ENCODE measurements at regions not wholly inside any gene's neighbourhood (a gene's known extent, or its start where the extent isn't known, plus 50 kb on each side); places are given as distances from the start of the nearest gene placed in this dataset.

- DNase-seq (ENCODE audit: low read depth in 2 of 2) = no peak
Measured at GRCh38 chr16:51731160-51731559, 580.1 kb upstream of the SALL1 start.

- no peak for DNase-seq (ENCODE audit: low read depth in 2 of 2)
Measured at GRCh38 chr16:51723036-51723724, 572.1 kb upstream of the SALL1 start.

DNA sequence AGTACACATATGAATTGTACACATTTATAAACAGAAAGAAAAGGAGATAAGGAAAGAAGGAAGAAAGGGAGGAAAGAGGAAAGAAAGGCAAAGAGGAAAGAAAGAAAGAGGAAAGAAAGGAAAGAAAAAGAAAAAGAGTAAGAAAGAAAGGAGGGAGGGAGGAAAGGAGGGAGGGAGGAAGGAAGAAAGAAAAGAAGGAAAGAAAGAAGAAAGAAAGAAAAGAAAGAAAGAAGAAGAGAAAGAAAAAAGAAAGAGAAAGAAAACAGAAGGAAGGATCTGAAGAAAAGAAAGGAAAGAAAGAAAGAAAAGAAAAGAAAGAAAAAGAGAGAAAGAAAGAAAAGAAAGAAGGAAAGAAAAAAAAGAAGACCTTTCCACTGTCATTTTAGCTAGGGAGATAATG, 571.4 kb upstream of the SALL1 start:
- no peak for DNase-seq (ENCODE audit: low read depth in 2 of 2)

DNA sequence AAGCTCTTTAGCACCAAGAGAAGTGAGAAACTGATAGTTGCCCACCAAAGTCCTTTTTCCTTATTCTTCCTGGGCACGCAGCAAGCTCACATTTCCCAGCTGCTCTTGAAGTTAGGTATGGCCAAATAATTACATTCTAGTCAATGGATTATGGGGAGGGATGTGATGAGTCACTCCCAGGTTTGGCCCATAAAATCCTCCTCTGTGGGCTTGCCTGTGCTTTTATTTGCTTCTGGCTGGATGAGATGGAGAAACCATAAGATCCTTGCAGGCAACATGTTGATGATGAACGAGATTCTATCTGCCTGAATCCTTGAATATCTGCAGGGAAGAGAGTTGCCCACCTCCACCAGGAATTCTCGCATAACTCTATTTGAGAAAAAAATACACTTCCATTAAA, 568.3 kb upstream of the SALL1 start:
- DNase-seq (ENCODE audit: low read depth in 2 of 2) = no peak

GRCh38 chr16:51716195-51716594, 565.1 kb upstream of the SALL1 start:
- no peak for DNase-seq (ENCODE audit: low read depth in 2 of 2)

DNA sequence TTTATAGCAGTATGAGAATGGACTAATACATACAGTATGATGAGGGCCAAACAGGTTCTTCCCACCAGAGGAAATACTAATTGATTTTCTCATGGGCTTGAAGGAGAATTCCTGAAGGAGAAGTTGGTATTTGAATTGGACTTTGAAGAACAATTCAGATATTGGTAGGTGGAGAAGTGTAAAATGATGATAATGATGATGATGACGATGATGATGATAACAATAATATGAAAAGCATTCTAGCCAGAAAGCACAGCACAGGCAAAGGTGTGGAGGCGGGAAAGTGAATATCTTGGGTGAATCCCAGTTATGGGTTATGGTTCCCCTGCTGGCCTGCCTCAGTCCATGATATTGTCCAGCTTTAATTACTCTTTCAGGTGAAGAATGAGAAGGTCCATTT, 562.4 kb upstream of the SALL1 start:
- DNase-seq (ENCODE audit: low read depth in 2 of 2) = no peak

GRCh38 chr16:51710905-51711563, 560.0 kb upstream of the SALL1 start:
- no peak for DNase-seq (ENCODE audit: low read depth in 2 of 2)

- DNase-seq (ENCODE audit: low read depth in 2 of 2) = no peak
Measured at GRCh38 chr16:51710186-51710585, 559.1 kb upstream of the SALL1 start.

- no peak for DNase-seq (ENCODE audit: low read depth in 2 of 2)
Measured at GRCh38 chr16:51708861-51709260, 557.8 kb upstream of the SALL1 start.

DNA sequence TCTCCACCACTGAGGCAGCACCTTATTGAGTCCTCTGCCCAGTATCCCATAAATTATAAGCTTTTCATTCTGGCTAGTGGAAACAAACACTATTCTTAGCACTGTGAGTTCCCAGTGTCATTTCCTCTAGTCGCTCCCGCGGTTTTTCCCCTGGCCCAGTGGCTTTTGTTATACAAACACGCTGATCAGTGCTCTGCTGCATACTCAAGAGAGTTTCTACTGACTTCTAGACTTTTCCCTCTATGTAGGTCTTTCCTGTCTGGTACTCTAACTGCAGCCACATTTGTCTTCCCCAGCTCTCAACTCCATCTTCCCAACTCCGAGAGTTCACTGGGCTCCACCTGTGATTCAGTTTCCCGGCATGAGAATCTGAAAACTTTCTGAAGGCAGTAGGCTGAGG, 556.6 kb upstream of the SALL1 start:
- no peak for DNase-seq (ENCODE audit: low read depth in 2 of 2)

DNA sequence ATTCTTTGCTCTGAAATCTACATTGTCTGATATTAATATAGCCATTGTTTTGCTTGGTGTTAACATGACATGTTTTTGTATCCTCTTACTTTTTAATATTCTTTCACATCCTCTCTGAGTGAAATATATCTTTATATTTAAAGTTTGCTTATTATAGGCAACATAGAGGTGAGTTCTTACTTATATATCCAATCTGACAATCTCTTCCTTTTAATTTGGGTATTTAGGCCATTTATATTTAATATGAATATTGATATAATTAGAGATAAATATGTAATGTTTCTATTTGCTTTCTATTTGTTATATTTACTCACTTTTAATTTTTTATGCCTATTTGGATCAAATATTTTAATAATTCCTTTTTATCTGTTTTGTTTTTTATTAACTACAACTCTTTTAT, 554.1 kb upstream of the SALL1 start:
- DNase-seq (ENCODE audit: low read depth in 2 of 2) = no peak

- DNase-seq (ENCODE audit: low read depth in 2 of 2) = no peak
Measured at GRCh38 chr16:51701025-51701424, 550.0 kb upstream of the SALL1 start.

DNA sequence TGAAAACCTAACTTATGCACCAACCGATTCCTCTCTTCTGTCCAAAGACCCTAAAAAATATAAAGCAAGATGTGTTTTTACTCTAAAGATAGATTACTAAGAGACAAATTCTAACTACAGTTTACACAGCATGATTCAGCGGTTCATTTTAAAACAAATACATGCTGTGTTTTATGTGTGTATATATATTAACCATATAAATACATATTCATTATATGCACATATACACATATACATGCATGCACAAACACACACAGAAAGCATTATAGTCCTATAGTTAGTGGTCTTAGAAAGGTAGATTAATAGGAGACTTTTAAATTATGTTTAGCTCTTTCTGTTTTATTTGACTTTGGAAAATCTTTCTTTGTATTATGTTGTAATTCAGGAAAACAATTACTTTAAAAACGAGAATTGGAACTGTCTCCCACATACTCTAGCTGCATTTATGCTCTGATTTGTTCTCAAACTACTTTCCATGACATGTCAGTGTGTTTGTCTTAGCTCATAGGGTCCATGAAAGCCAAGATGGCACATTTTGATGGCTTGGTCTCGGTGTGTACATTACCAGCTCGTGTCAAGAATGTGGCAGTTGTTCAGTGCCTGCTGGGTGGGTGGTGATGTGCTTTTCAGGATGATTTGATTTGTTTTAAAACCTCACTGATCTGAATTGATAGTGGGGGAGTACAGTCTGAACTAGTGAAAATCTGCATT, 548.8 kb upstream of the SALL1 start:
- no peak for DNase-seq (ENCODE audit: low read depth in 2 of 2)

- no peak for DNase-seq (ENCODE audit: low read depth in 2 of 2)
Measured at GRCh38 chr16:51698647-51699046, 547.6 kb upstream of the SALL1 start.

GRCh38 chr16:51697454-51697853, 546.4 kb upstream of the SALL1 start:
- no peak for DNase-seq (ENCODE audit: low read depth in 2 of 2)

- no peak for DNase-seq (ENCODE audit: low read depth in 2 of 2)
Measured at GRCh38 chr16:51696376-51696775, 545.3 kb upstream of the SALL1 start.

DNA sequence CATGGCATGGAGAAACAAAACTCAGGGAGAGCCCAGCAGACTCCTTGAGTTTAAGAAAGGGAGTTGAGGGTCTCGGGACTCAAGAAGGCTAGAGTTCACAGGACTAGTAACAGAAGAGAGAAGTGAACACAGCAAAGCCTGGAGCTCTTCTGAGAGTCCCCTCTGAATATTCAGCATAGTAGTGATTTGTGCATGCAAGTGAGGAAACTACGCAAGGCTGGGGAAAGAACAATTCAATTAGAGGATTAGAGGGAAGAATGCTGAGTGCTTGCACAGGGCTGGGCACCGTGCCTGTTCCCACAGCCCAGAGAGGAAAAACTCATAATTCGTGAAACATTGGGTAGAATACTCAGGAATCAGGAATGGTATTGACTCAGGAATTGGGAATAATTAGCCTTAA, 540.0 kb upstream of the SALL1 start:
- no peak for DNase-seq (ENCODE audit: low read depth in 2 of 2)

- no peak for DNase-seq (ENCODE audit: low read depth in 2 of 2)
Measured at GRCh38 chr16:51685498-51685897, 534.4 kb upstream of the SALL1 start.

DNA sequence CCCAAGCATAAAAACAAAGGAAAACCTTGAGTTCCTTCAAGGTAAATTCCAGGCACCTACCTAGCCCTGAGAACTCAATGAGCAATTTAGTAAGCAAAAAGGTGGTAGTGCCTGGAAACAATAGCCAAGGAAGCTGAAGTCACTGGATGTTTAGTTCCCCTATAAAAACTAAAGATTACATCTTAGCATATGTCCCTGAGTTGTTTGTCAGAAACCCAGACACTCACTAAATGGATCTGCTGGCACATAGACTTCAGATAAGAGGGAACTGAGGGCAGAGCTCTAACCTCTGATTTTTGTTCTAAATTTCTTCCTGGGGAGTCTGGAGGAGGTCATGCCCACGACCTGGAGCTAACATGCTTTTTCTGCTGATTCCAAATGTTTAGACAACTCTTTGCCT, 532.8 kb upstream of the SALL1 start:
- DNase-seq (ENCODE audit: low read depth in 2 of 2) = no peak

DNA sequence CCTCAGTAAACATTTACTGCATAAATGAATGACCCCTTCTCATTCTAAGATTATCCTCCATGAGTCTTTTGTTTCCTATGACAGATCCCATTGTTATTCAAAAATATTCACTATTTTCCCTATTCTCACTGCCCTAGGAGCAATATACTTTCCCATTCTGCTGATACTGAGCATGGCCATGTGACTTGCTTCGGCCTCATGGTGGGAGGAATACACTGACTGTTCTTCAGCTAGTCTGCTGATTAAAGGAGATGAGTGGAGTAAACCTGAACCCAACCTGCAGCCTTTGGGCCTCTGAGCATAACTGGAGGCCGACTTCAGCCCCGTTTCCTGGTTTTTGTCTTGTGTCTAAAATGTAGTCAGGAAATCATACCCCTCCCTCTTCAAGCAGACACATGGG, 531.8 kb upstream of the SALL1 start:
- no peak for DNase-seq (ENCODE audit: low read depth in 2 of 2)

DNA sequence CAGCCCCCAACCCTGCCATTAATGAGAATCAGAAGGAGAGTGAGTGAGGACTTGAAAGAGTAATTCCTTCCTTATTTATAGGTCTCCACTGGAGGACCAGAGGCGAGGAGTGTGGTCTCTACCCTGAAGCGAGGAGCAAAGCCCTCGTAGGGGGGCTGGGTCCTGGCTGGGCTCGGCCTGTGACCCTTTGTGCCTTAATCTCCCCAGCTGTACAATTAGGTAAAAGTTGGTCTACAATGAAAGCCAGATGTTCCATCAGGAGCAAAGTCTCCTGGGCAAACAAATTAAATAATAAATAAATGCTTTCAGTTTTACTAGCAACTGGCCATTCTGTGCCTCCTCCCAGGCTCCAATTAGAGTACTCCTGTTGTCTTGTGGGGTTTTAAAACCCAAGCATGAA, 523.5 kb upstream of the SALL1 start:
- no peak for DNase-seq (ENCODE audit: low read depth in 2 of 2)

DNA sequence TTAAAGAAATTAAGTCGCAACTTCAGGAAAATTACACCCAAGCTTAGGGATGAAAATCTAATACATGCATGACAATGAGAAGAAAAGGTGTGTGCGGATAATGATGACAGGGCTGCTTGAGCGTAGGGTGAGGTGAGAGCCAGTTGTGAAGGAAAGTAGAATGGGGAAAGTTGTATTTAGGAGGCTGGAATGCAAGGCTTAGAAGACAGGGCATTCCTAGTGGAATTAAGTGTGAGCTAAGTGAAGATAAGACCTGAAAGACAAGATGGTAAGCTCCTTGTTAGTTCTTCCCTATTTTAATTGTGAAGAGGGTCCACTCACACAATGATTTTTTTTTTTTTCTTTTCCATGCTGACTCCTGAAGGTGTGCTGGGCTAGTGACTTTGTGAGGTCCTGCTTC, 519.5 kb upstream of the SALL1 start:
- no peak for DNase-seq (ENCODE audit: low read depth in 2 of 2)

- no peak for DNase-seq (ENCODE audit: low read depth in 2 of 2)
Measured at GRCh38 chr16:51666821-51667220, 515.8 kb upstream of the SALL1 start.

Data from activated CD8-positive, alpha-beta memory T cell treated with anti-CD3 and anti-CD28 coated beads for 4 hours (primary cell).